ENCODE measurements at regions not wholly inside any gene's neighbourhood (a gene's known extent, or its start where the extent isn't known, plus 50 kb on each side); places are given as distances from the start of the nearest gene placed in this dataset.

DNA sequence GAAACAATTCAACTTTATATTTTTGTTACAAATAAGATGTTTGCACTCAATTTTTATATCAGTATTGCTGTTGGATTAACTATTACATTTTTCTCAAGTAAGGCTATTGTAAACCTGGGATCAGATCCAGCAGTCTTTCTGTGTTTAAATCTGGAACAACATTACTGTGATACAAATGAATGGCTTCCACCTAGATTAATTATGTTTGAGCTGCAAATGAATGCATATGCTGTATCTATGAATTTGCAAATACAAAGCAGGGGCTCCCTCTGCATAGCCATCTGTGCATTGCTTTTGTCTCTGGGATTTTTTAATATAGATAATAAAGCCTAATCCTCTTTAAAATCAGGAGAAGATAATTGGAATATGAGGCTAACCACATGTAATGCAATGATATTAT, 69.8 kb upstream of the NEIL3 start:
- TF ChIP-seq, protein P1, sequence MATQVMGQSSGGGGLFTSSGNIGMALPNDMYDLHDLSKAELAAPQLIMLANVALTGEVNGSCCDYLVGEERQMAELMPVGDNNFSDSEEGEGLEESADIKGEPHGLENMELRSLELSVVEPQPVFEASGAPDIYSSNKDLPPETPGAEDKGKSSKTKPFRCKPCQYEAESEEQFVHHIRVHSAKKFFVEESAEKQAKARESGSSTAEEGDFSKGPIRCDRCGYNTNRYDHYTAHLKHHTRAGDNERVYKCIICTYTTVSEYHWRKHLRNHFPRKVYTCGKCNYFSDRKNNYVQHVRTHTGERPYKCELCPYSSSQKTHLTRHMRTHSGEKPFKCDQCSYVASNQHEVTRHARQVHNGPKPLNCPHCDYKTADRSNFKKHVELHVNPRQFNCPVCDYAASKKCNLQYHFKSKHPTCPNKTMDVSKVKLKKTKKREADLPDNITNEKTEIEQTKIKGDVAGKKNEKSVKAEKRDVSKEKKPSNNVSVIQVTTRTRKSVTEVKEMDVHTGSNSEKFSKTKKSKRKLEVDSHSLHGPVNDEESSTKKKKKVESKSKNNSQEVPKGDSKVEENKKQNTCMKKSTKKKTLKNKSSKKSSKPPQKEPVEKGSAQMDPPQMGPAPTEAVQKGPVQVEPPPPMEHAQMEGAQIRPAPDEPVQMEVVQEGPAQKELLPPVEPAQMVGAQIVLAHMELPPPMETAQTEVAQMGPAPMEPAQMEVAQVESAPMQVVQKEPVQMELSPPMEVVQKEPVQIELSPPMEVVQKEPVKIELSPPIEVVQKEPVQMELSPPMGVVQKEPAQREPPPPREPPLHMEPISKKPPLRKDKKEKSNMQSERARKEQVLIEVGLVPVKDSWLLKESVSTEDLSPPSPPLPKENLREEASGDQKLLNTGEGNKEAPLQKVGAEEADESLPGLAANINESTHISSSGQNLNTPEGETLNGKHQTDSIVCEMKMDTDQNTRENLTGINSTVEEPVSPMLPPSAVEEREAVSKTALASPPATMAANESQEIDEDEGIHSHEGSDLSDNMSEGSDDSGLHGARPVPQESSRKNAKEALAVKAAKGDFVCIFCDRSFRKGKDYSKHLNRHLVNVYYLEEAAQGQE (IDR thresholded peaks at IDR 0.05; ENCODE audit: insufficient read depth in 1 of 2, low read depth in 2 of 2, low read length in 2 of 2) = no peak
- TF ChIP-seq POLR2AphosphoS5 (IDR thresholded peaks at IDR 0.05; ENCODE audit: low read depth, low read length) (no peak), TAF1 (IDR thresholded peaks at IDR 0.05; ENCODE audit: borderline replicate concordance, insufficient read depth, low read length) (no peak), SIN3A (IDR thresholded peaks at IDR 0.05; ENCODE audit: borderline replicate concordance, insufficient read depth, low read length) (no peak), FOXP2 (optimal IDR thresholded peaks at IDR 0.05; ENCODE audit: borderline replicate concordance, extremely low read depth, extremely low read length, insufficient read depth) (no peak)

Measured in PFSK-1 (cell line).